Limb (tissue), 2 donors: ENCODE measurements at regions not wholly inside any gene's neighbourhood (a gene's known extent, or its start where the extent isn't known, plus 50 kb on each side); places are given as distances from the start of the nearest gene placed in this dataset.

Experiments used
- DNase-seq, 2 donors: peaks; one replicate each; pipeline ENCODE4 v3.0.0-alpha.2; 2016; ENCODE audit errors: extremely low spot score in 2 of 2

DNA sequence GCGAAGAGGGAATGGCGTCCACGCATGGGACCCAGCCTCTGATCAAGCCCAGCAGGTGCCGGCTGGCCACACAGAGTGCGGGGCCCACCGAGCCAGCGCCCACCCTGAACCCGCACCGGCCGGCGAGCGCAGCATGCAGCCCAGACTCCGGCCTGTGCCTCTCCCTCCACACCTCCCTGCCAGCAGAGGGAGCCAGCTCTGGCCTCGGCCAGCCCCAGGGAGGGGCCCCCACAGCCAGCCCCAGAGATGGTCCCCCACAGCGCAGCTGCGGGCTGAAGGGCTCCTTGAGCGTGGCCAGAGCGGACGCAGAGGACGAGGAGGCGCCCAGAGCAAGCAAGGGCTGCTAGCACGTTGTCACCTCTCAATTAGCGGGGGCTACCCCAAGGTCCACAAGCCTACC is 904.5 kb downstream of the SLITRK6 start:
- DNase-seq: no peak

DNA sequence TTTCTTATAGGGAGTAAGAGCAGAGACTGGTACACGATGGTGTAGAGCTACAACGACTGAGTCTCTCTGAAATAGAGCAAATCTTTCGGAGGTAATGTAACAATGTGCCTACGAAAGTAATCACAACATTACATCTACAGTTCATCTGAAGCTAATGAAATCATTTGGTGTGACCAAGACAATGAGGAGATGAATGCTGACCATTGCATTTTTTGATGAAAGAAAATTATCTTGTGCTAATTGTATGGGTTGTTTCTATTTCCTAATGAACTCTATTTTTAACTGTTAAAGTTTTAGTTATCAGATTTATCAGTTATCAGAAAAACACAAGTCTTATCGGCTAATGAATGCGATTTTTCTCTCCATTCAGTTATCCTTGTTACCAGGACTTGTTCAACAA is 913.4 kb downstream of the SLITRK6 start:
- DNase-seq: no peak

DNA sequence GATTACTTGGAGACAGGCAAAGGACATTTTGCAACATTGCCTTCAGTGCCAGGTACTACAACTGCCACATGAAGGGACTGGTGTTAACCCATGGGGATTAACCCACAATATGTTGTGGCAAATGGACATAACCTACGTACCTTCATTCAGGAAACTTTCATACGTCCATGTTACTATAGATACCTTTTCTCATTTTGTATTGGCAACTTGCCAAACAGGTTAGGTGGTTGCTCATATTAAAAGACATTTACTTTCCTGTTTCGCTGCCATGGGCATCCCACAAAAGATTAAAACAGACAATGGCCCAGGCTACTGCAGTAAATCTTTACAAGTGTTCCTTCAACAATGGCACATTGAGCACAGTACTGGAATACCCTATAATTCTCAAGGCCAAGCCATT is 925.3 kb downstream of the SLITRK6 start:
- no peak for DNase-seq

DNA sequence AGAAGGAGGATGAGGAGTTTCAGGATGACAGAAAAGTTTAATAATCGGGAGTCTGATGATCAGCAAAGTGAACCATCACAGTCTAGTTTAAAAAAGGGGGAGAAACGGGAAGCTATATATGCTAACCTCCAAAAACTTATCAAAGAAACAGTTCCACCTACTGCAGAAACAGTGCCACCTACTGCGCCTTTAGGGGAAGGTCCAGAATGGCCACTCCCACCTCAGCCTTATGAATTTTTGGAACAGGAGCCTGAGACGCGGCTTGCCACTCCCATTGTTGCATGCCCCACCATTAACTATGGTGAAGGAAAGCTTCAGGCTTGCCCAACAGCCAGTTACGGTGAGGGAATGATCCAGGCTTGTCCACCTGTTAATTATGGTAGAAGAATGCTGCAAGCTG is 929.0 kb downstream of the SLITRK6 start:
- DNase-seq: no peak

DNA sequence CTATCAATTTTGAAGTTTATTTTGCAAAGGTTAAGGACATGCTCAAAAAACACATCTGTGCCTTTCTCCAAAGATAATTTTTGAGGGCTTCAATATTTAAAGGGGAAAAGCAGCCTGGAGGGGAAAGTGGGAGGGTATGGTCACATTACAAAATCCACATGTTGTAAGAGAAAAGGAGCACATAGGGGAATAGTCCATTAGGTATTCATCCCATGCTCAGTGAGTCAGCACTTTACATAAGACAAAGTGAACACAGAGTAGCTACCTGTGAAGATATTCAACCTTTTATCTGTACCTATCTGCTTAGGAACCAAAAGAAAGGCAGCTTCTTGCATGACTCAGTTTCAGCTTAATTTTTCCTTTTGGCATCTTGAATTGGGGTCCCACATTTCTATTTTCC is 932.0 kb downstream of the SLITRK6 start:
- no peak for DNase-seq

DNA sequence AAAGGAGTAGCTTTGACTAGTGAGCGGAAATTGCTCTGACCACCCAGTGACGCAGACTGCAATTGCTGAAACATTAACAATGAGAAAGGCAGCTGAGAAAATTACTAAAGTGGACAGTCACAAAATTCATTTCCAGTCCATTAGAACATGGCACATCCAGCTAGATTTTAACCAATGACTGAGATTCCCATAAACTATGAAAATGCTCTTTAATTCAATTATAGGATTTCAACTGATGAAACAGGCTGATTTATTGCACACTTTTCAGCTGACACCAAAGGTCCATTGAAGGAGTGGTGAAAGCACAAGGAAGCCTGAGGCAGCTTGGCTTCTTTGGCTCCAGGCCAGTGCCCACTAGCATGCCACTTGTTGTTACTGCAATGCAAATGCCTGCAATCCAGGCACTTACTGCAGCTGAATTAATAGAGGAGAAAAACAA is 933.4 kb downstream of the SLITRK6 start:
- DNase-seq: peak in 1 of 2 donors; percentile 57

DNA sequence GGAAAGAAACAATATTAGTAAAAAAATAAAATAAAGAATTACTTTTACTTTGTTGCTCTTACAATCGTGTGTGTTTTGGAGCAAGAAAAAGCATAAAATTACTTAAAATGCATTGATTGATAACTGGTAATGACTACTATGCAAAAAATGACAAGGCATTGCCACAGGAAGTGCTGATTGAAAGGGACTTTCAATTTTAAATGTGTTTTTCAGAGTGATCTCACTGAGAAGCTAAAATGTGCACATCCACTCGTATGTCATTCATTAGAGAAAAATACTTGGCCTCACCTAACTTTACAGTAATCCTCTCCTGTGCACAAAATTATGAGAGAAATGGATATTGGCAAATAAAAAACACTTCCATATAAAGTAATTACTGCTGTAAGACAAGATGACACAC is 934.9 kb downstream of the SLITRK6 start:
- DNase-seq: no peak

DNA sequence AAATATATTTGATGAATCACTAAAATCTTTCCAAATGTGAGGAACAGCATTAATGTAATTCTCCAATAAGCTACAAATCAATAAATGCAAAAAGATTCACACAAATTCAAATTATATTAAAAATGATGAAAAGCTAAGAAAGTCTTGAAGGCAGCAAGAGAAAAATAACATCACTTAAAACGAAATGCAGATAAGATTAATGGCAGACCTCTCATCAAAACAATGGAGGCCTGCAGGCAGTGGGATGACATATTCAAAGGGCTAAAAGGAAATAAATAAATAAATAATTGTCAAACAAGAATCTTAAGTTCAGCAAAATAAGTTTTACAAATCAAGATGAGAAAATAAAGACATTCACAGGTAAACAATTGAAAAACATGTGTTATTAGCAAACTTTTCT is 952.1 kb downstream of the SLITRK6 start:
- no peak for DNase-seq

DNA sequence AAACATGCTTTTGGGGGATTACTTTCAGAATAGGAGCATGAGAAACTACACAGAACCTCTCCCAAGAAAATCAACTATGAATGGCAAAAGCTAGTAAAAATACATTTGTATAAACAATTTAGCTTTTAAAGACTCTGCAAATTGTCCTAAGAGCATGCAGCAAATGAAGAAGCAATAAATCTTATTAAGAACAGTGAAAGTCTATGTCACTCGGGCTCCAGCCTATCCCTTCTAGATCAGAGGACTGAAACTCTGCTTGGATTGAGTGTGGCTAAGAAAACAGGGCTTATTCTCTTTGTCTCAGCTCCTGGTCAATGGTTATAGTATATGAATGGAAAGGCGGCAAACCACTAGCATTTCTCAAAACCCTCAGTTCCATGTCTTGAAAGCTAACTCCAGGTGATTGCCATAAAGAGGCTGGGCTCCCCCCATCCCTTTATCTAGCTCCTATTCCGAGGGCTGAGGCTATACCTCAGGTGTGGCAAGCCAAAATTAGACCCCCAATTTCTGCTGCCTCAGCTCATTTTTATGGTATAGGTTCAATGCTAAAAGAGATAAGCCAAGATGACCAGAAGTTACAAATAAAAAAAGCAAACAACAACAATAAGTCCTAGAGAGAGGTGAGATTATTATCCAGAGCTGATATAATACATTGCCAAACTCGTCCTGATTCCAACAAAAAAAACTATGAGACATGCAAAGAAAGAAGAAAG is 953.2 kb downstream of the SLITRK6 start:
- DNase-seq: no peak

DNA sequence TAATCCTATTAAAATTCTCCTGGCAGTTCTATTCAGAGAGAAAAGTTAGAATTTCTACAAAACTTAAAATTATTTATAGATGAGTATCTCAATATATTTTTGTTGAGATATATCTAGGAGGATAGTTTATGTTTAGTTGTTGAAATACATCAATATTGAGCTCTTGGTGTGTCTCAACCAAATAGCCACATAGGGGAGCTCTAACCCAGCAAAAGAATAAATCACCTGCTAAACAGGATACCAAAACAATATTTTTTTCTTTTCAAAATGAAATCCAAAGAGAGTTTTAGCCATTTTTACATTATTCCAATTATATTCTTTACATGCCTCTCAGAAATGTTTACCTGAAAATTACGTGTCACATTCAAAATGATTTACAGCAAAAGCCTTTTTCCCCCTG is 954.7 kb downstream of the SLITRK6 start:
- peak in 1 of 2 donors; percentile 12 for DNase-seq

DNA sequence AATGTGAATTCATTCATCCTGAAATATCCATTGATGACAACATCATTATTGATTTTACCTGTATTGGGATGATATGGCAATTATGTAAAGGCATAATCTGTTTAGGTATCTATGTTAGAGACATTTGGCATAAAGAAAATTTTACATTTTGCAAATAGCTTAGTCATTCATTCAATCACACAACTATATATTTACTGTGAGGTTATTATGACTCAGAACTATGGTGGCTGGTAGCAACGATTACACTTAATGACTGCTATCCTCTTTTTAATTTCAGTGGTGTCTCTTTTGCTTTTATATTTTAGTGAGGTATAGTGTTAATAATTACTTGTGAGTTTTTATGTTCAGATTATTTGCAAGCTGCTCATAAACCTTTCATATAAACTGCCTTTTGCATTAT is 955.9 kb downstream of the SLITRK6 start:
- no peak for DNase-seq

DNA sequence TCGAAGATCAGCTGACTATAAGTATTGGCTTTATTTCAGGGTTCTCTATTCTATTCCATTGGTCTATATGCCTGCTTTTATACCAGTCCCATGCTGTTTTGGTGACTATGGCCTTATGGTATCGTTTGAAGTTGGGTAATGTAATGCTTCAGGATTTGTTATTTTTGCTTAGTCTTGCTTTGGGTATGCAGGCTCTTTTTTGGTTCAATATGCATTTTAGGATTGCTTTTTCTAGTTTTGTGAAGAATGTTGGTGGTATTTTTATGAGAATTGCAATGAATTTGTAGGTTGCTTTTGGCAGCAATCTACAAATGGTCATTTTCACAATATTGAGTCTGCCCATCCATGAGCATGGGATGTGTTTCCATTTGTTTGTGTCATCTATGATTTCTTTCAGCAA is 951.9 kb upstream of the SLITRK1 start:
- no peak for DNase-seq

DNA sequence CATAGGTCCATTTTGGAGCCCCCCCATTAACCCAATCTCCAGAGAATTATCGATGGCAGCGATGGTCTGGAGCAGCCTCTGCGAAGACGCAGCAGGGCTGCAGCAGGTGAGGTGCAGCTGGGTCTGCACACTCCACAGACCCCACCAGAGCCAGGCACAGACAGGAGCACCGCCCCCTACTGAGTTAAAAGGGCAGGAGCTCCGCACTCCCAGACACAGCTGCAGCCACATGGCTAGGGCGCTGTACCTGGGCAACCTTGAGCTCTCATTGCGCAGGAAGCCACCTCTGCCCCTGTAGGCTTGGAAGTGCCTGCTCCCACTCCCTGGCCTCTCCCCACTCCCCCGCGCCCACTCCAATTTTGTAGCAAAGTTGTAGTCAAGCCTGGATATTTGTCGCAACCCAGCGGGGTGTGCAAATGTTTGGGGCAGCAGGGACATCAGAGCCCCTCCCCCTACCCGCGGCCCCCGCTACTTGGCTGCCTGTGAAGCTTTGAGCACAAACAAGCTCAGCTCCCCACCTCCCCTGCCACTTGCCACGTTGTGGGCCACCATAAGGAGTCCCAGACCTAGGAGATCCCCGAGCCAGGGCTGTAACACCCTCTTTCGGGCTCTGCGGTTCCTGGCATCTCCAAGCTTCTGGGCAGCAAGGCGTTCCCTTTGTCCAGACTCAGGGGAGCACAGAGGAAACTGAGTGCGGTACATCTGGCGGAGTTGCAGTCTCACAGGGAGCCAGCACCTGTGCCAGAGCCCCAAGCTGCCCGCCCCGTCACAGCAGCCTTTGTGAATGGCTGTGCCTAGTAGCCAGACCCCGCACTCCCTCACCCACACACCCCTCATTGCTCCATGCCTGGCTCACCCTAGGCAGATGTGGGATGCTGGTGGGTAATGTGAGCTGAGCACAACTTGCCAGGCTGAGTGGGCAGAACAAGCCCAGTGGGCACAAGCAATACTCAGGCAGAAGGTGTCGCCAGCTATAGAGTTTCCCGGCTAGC is 949.7 kb upstream of the SLITRK1 start:
- DNase-seq: no peak

DNA sequence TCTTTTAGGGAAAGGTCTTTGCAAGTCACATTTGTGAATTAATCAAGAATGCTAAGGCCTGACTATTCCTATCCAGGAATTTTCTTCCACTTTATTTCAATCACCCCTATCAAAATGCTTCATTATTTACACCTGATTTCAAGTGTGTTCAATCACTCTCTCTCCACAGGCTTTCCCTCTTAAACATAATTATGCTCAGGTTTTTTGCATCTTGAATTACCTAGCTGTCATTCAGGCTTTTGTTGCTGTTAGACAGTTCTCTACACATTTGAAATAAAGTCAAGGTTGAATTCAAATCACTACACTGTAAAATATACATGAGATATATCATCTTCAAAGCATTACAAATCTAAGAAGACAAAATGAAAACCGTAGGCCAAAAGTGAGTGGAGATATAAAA is 941.3 kb upstream of the SLITRK1 start:
- DNase-seq: no peak

DNA sequence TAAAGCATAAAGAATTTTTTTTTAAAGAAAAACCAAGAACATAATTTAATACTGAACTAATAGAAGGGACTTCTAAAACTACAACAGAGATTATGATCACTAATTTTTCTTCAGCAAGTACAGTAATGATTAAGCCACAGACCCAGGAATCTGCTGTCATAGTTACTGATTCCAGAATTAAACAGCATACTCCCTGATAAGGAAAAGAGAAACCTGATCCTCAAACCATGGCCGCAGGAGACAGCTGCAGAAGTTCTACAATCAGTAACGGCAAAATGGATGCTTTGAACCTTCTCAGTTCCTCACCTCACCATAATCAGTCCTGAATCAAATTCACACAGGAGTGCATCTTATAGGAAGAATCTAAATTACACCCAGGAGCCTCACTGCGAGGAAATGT is 939.0 kb upstream of the SLITRK1 start:
- DNase-seq: no peak

DNA sequence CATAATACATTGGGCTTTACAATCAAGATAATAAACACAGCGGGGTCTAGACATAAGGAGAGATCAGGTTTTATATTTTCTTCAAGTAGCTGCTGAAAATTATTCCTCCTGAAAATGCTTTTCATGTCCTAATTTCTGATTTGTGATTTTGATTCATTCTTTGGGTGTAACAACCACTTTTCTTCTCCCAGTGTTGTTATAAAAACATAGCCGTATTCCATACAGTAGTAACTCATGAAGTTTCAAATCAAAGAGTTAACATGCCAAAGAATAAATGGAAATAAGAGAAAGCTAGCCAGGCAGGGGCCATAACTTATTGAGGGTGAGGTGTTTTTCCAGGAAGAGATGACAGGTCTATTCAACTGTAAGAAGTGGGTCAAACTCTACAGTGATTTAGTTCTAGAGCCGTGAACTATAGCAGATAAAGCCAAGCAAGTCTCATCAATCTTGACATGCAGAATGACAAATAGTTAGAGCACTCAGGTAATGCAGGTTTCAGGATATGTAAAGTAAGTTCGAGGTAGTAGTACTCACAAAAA is 934.4 kb upstream of the SLITRK1 start:
- DNase-seq: no peak

DNA sequence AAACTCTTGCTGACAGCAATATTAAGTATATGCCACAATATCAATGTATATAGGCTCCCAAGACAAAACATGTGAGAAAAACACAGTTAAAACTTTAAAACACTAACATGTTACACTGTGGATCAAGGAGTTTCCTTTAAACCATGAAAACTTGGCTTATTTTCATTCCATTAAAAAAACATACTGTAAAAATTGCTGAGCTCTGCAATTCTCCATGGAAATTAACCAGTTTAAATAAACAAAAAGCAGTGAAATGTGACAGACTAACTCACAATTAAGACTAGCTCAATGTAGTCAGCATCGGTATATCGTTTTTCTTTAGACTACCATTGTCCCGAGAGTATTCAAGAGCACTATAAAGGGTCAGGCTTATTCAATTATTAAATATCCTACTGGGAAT is 930.5 kb upstream of the SLITRK1 start:
- DNase-seq: no peak

DNA sequence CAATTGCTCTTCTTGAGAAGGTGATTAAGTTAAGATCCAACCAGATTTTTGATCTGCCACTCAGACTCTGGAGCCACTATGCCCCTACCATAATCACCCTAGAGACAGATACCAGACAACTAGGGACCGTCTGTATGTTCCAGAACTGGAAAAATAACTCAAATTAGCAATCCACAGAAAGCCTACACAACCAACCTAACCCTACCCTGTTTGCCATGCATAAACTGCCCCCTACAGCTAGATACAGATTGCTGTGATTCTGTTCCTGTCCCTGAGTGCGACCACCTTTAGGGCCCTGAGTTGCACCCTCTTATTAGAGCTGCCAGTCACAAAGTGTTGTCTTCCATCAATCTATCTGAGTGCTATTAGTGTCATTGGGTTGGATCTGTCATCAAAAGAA is 929.8 kb upstream of the SLITRK1 start:
- no peak for DNase-seq

DNA sequence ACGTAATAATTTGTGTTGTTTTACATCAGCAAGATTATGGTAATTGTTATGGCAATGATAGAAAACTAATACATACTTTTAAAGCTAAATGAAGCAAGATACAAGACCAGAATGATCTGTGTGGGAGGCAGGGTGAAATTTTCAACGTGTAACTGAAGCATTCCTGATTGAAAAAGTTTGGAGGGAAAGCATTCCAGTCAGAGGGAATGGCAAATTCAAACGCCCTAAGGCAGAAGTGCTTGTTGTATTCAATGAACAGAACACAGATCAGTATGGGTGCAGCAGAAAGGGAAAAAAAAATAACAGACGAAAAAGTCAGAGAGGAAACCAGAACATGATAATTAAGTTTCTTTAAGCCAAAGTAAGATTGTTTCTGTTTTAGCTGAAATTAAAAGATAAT is 928.5 kb upstream of the SLITRK1 start:
- no peak for DNase-seq

DNA sequence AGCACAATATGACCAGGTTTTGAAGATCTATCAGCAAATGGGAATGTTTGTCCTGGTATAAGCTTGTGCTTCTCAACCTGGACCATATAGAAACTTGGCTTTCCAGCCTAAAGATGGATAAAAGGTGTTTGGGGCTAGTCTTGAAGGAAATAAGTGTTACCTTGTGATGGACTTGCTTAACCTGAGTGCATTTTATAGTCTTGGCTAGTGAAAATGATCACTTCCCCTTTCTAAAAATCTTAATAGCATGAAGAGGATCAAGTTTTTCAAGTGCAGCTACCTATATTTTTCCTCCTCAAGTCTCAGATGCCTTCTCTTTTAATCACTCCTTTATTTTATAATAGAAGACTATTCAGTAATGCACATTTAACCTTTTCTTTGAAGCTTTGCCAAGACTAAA is 919.8 kb upstream of the SLITRK1 start:
- no peak for DNase-seq

DNA sequence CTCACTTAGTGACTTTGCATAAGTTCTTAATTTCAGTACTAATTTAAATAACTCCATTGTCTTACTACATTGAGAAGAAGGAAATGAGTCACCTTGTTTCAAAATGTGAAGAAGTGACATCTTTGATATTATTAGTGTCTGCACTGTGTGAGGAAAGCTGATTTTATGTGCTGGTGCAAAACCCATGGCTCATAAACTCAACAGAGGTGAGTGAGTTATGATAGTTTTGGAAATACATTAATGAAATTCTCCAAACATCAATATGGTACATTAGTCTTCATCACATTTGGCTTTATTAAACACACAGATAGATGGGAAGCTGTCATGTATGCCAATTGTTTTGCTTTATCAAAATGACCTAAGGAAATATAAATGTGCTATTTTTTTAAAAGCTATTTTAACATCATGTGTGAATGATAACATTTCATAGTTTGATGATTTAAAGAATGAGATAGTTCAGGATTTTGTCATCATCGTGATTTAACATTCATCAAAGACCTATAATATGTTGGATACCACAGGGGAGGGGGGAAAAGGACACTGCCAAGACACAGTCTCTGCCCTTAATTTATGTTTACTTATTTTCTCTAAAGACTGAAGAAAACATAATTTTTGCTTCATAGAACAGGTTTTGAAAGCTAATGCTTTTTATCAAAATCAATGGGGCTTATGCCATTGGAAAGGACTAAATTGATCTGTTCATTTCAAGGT is 902.3 kb upstream of the SLITRK1 start:
- no peak for DNase-seq

DNA sequence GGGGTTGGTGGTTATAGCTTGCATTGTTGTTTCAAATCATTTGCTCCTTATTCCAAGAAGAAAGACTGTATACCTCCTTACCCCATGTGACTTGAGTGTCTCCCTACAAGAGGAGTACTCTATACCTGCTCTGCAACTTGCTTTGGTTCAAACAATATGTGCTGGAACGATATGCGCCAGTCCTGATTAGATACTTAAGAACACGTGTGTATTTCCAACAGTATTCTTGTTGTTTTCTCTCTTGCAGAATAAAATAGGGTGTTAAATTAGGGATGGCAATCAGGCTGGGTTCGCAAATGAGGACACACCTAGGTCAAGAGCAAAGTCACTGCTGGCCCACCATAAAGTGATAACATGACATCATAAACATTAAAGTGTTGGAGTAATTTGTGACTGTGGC is 895.0 kb upstream of the SLITRK1 start:
- DNase-seq: no peak
